A549 (cell line): ENCODE measurements at regions not wholly inside any gene's neighbourhood (a gene's known extent, or its start where the extent isn't known, plus 50 kb on each side); places are given as distances from the start of the nearest gene placed in this dataset.

ENCODE experiments used
- ATAC-seq, 2 experiments: fragments of 200-7000 bp in 1 of 2; fragments of >200 bp in 1 of 2; cut with Nextera tagmentation in 1 of 2; cut with Tn5 transposase in 1 of 2; 3 replicates each; pipeline versions ENCODE4 v1.8.0 to v1.9.1; 2018 to 2020; ENCODE audit warnings: mild to moderate bottlenecking in 1 of 2, moderate library complexity in 1 of 2
- CTCF ChIA-PET: fragments of 300-600 bp; sonication (Branson Sonifier 250); formaldehyde crosslinking; extraction: SDS; loops from one replicate; lab custom pipeline; 2021; ENCODE audit warnings: antibody characterized with exemption, inconsistent platforms; lab: Yijun Ruan, JAX
- POLR2A ChIA-PET: fragments of 350-600 bp; formaldehyde crosslinking; extraction: SDS; loops from one replicate; lab custom pipeline; 2021; ENCODE audit warnings: antibody characterized with exemption, inconsistent platforms; lab: Yijun Ruan, JAX
- DNase-seq, 2 experiments: peaks; one replicate each; pipeline versions ENCODE4 v3.0.0 to v3.0.0-alpha.2; 2011 to 2016; ENCODE audit warnings: low read depth in 1 of 2, low spot score in 1 of 2
- FAIRE-seq: peaks from 2 replicates; lab custom pipeline; 2011; peaks lifted over from hg19 to GRCh38; lab: Jason Lieb, UNC
- H3K27ac ChIP-seq, 2 experiments: fragments of >200 bp; sonication (Bioruptor Twin); formaldehyde crosslinking; 3 replicates each; pipeline ENCODE4 v1.5.1; 2016 to 2017
- H3K4me1 ChIP-seq: fragments of >200 bp; sonication (Bioruptor Twin); formaldehyde crosslinking; 3 replicates; pipeline ENCODE4 v1.6.1; 2016
- H3K4me2 ChIP-seq: fragments of >200 bp; sonication (Bioruptor Twin); formaldehyde crosslinking; 3 replicates; pipeline ENCODE4 v1.6.1; 2016
- H3K4me3 ChIP-seq: fragments of >200 bp; sonication (Bioruptor Twin); formaldehyde crosslinking; 3 replicates; pipeline ENCODE4 v1.5.1; 2016
- H3K9me3 ChIP-seq: fragments of >200 bp; sonication (Bioruptor Twin); formaldehyde crosslinking; 3 replicates; pipeline ENCODE4 v1.6.1; 2016
- CHD2 ChIP-seq: fragments of 150-350 bp; IDR thresholded peaks from 2 replicates; pipeline ENCODE4 v1.6.1; 2014; ENCODE audit warnings: low read length; ENCODE audit not compliant: partially characterized antibody
- EHF ChIP-seq: fragments of 250-450 bp; sonication (Bioruptor Pico); IDR thresholded peaks from 2 replicates; pipeline ENCODE4 v1.5.0; 2020; ENCODE audit warnings: mild to moderate bottlenecking
- ESRRA ChIP-seq: fragments of 150-350 bp; IDR thresholded peaks from 2 replicates; pipeline ENCODE4 v1.6.1; 2014; ENCODE audit warnings: mild to moderate bottlenecking, low read length, borderline replicate concordance
- FOSL2 ChIP-seq, 2 experiments: fragments of 450-650 bp in 1 of 2; fragments of >200 bp in 1 of 2; sonication (Bioruptor Twin) in 1 of 2; formaldehyde crosslinking; IDR thresholded peaks; 2 replicates each; pipeline versions ENCODE4 v1.5.0 to v1.6.1; 2016 to 2020; ENCODE audit warnings: mild to moderate bottlenecking in 1 of 2, moderate library complexity in 1 of 2
- HEYL ChIP-seq: fragments of 250-450 bp; sonication (Bioruptor Pico); IDR thresholded peaks from 2 replicates; pipeline ENCODE4 v1.8.0; 2021; ENCODE audit warnings: mild to moderate bottlenecking, moderate library complexity
- HOXB5 ChIP-seq: fragments of 250-450 bp; sonication (Bioruptor Pico); IDR thresholded peaks from 2 replicates; pipeline ENCODE4 v1.5.0; 2020; ENCODE audit warnings: mild to moderate bottlenecking, moderate library complexity
- KDM1A ChIP-seq: fragments of 200-600 bp; sonication (generic); IDR thresholded peaks from 2 replicates; pipeline ENCODE4 v1.6.1; 2016; ENCODE audit warnings: low read depth, mild to moderate bottlenecking
- KDM5A ChIP-seq: fragments of 200-600 bp; sonication (generic); IDR thresholded peaks from 2 replicates; pipeline ENCODE4 v1.6.1; 2016; ENCODE audit warnings: antibody characterized with exemption, mild to moderate bottlenecking
- MAZ ChIP-seq: fragments of 150-350 bp; IDR thresholded peaks from 2 replicates; pipeline ENCODE4 v1.6.1; 2014; ENCODE audit warnings: antibody characterized with exemption, low read depth, low read length, borderline replicate concordance
- MYC ChIP-seq: IDR thresholded peaks from 2 replicates; pipeline ENCODE4 v1.6.1; 2012; ENCODE audit warnings: mild to moderate bottlenecking, inconsistent platforms, low read length, improper control_type of control experiment, borderline replicate concordance
- NPAS2 ChIP-seq: fragments of 250-450 bp; sonication (Bioruptor Pico); IDR thresholded peaks from 2 replicates; pipeline ENCODE4 v1.8.0; 2022; ENCODE audit warnings: mild to moderate bottlenecking, moderate library complexity, borderline replicate concordance
- NR3C1 ChIP-seq: fragments of >200 bp; sonication (Bioruptor Twin); formaldehyde crosslinking; IDR thresholded peaks from 3 replicates; pipeline ENCODE4 v1.6.1; 2017
- RCOR1 ChIP-seq: fragments of 150-350 bp; IDR thresholded peaks from 2 replicates; pipeline ENCODE4 v1.6.1; 2014; ENCODE audit warnings: antibody characterized with exemption, low read length, low read depth
- RFX5 ChIP-seq: fragments of 450-650 bp; IDR thresholded peaks from 2 replicates; pipeline ENCODE4 v1.7.1; 2014; ENCODE audit warnings: antibody characterized with exemption, mild to moderate bottlenecking, moderate library complexity
- SMC3 ChIP-seq: fragments of >200 bp; sonication (Bioruptor Twin); formaldehyde crosslinking; IDR thresholded peaks from 3 replicates; pipeline ENCODE4 v1.6.1; 2018; ENCODE audit warnings: inconsistent platforms
- TP53 ChIP-seq: fragments of 250-450 bp; sonication (Bioruptor Pico); IDR thresholded peaks from 2 replicates; pipeline ENCODE4 v1.5.0; 2021; ENCODE audit warnings: mild to moderate bottlenecking, moderate library complexity
- ZFP36 ChIP-seq: fragments of 450-650 bp; IDR thresholded peaks from 2 replicates; pipeline ENCODE4 v1.6.1; 2014; ENCODE audit warnings: borderline replicate concordance; ENCODE audit not compliant: partially characterized antibody
- ZSCAN20 ChIP-seq: fragments of 250-450 bp; sonication (Bioruptor Pico); IDR thresholded peaks from 2 replicates; pipeline ENCODE4 v1.8.0; 2022; ENCODE audit warnings: mild to moderate bottlenecking, moderate library complexity
- WGBS: methylation state at CpG from one replicate; pipeline ENCODE4 v1.1.6; 2017; ENCODE audit errors: missing lambda C conversion rate; 5-methylcytosine and 5-hydroxymethylcytosine counted together
- TF ChIP-seq, protein P1 (sequence below): fragments of 150-350 bp; IDR thresholded peaks from 2 replicates; pipeline ENCODE4 v1.6.1; 2014; ENCODE audit warnings: low read depth, mild to moderate bottlenecking, low read length
- TF ChIP-seq, protein P2 (sequence below): fragments of >200 bp; sonication (Bioruptor Twin); formaldehyde crosslinking; IDR thresholded peaks from 2 replicates; pipeline ENCODE4 v1.6.1; 2016
- TF ChIP-seq, protein P3 (sequence below): fragments of >200 bp; sonication (Bioruptor Twin); formaldehyde crosslinking; IDR thresholded peaks from 3 replicates; pipeline ENCODE4 v1.6.1; 2016
- TF ChIP-seq, protein P4 (sequence below): IDR thresholded peaks from 2 replicates; pipeline ENCODE4 v1.6.1; 2012
- TF ChIP-seq, protein P5 (sequence below): fragments of 250-450 bp; sonication (Bioruptor Pico); IDR thresholded peaks from 2 replicates; pipeline ENCODE4 v1.5.0; 2020; ENCODE audit warnings: low read depth, mild to moderate bottlenecking, moderate library complexity
- TF ChIP-seq, protein P6 (sequence below): fragments of >200 bp; sonication (Bioruptor Twin); formaldehyde crosslinking; IDR thresholded peaks from 3 replicates; pipeline ENCODE4 v1.5.1; 2016

DNA sequence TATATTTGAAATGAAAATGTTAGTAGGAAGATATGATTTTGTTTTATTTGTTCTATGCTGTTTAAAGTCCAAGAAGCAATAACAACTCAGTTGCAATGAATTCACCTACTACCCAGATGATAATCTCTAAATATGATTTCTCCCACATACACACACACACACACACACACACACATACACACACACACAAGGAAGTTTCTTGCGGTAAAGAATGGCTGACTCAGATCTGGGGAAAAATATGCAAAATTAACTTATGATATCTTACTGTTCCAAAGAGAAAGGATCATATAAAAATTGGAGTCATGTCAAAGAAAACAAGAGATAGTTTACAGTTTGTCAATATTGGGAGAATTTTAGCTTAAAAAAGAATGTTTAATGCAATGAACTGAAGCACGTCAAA, 456.7 kb downstream of the SLC16A7 start:
- TF ChIP-seq TP53 (CRISPR knock-in tag) (no peak), NR3C1 (no peak)
- TF ChIP-seq, protein P1, sequence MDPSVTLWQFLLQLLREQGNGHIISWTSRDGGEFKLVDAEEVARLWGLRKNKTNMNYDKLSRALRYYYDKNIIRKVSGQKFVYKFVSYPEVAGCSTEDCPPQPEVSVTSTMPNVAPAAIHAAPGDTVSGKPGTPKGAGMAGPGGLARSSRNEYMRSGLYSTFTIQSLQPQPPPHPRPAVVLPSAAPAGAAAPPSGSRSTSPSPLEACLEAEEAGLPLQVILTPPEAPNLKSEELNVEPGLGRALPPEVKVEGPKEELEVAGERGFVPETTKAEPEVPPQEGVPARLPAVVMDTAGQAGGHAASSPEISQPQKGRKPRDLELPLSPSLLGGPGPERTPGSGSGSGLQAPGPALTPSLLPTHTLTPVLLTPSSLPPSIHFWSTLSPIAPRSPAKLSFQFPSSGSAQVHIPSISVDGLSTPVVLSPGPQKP: no peak
- no peak overlapping the region for H3K4me3 ChIP-seq
- H3K27ac ChIP-seq: no peak overlapping the region
- no peaks in the 10 kb centered on the region for H3K4me1 ChIP-seq
- ATAC-seq (no peak), DNase-seq (no peak), FAIRE-seq (no peak)
- H3K4me2 ChIP-seq: no peak overlapping the region
- no peaks in the 10 kb centered on the region for H3K9me3 ChIP-seq
- 65% methylated on average over 2 of the region's 2 CpGs for WGBS
- ChIA-PET POLR2A (no interaction called here), CTCF (no interaction called here)

DNA sequence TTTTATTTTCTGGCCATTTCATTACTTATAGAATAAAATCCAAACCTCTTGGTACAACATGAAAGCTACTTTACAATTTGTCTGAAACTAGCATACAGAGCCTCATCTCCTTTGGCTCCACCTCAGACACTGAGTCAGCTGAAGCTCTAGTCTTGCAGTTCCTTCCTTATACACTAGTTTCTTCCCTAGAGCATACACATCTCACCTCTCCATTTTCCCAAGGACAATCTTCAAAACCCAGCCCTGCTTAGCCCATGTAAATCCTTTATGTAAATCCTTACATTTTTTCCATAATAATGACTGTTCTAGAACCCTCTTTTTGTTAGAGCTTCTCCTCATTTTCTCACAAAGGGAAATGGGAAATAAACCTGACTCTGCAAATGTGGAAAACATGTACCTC, 463.4 kb downstream of the SLC16A7 start:
- H3K27ac ChIP-seq: no peak overlapping the region
- FAIRE-seq (no peak), ATAC-seq (no peak), DNase-seq (no peak)
- H3K4me2 ChIP-seq: no peak overlapping the region
- no peaks in the 10 kb centered on the region for H3K9me3 ChIP-seq
- no peak for TF ChIP-seq MAZ
- TF ChIP-seq KDM1A: no peak
- no peak for TF ChIP-seq NPAS2 (CRISPR knock-in tag)
- no peak for TF ChIP-seq SMC3
- TF ChIP-seq EHF (CRISPR knock-in tag): no peak
- no peak for TF ChIP-seq HEYL
- TF ChIP-seq, protein P2, sequence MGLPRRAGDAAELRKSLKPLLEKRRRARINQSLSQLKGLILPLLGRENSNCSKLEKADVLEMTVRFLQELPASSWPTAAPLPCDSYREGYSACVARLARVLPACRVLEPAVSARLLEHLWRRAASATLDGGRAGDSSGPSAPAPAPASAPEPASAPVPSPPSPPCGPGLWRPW: no peak
- TF ChIP-seq MYC: no peak
- TF ChIP-seq KDM5A: no peak
- TF ChIP-seq, protein P3, sequence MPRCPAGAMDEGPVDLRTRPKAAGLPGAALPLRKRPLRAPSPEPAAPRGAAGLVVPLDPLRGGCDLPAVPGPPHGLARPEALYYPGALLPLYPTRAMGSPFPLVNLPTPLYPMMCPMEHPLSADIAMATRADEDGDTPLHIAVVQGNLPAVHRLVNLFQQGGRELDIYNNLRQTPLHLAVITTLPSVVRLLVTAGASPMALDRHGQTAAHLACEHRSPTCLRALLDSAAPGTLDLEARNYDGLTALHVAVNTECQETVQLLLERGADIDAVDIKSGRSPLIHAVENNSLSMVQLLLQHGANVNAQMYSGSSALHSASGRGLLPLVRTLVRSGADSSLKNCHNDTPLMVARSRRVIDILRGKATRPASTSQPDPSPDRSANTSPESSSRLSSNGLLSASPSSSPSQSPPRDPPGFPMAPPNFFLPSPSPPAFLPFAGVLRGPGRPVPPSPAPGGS: no peak
- TF ChIP-seq CHD2: no peak
- TF ChIP-seq ZSCAN20 (CRISPR knock-in tag): no peak
- no peak for TF ChIP-seq RCOR1
- TF ChIP-seq, protein P4, sequence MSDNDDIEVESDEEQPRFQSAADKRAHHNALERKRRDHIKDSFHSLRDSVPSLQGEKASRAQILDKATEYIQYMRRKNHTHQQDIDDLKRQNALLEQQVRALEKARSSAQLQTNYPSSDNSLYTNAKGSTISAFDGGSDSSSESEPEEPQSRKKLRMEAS: no peak
- no peak for TF ChIP-seq HOXB5 (CRISPR knock-in tag)
- TF ChIP-seq, protein P5, sequence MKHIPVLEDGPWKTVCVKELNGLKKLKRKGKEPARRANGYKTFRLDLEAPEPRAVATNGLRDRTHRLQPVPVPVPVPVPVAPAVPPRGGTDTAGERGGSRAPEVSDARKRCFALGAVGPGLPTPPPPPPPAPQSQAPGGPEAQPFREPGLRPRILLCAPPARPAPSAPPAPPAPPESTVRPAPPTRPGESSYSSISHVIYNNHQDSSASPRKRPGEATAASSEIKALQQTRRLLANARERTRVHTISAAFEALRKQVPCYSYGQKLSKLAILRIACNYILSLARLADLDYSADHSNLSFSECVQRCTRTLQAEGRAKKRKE (CRISPR knock-in tag): no peak
- TF ChIP-seq ESRRA: no peak
- no peak overlapping the region for H3K4me3 ChIP-seq
- POLR2A ChIA-PET: no interaction called here
- CTCF ChIA-PET: no interaction called here
- H3K4me1 ChIP-seq: no peaks in the 10 kb centered on the region

DNA sequence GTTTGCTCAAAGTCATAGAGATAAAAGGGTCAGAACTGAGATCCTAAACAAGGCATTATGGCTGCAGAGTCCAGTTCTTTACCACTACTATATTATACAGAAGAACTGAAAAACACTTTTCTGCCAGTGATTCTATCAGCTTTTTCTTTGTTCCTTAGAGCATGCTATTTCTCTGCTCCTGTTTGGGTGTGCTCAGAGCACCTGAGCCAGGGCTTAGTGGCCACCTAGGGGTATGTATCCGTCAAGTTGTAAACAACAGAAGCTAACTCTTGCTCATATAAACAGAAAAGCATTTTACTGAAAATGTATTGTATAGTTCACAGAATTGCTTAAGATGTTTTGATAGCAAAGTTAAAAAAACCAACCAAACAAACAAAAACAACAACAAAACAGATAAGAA, 470.8 kb downstream of the SLC16A7 start:
- no peak overlapping the region for H3K4me3 ChIP-seq
- ATAC-seq (no peak), FAIRE-seq (no peak), DNase-seq (no peak)
- H3K4me1 ChIP-seq: no peaks in the 10 kb centered on the region
- ChIA-PET POLR2A (no interaction called here), CTCF (no interaction called here)
- 59% methylated on average over 1 of the region's 1 CpG for WGBS
- H3K4me2 ChIP-seq: no peak overlapping the region
- TF ChIP-seq, protein P6, sequence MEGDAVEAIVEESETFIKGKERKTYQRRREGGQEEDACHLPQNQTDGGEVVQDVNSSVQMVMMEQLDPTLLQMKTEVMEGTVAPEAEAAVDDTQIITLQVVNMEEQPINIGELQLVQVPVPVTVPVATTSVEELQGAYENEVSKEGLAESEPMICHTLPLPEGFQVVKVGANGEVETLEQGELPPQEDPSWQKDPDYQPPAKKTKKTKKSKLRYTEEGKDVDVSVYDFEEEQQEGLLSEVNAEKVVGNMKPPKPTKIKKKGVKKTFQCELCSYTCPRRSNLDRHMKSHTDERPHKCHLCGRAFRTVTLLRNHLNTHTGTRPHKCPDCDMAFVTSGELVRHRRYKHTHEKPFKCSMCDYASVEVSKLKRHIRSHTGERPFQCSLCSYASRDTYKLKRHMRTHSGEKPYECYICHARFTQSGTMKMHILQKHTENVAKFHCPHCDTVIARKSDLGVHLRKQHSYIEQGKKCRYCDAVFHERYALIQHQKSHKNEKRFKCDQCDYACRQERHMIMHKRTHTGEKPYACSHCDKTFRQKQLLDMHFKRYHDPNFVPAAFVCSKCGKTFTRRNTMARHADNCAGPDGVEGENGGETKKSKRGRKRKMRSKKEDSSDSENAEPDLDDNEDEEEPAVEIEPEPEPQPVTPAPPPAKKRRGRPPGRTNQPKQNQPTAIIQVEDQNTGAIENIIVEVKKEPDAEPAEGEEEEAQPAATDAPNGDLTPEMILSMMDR: no peak
- TF ChIP-seq ZFP36 (no peak), MYC (no peak), RCOR1 (no peak), TP53 (CRISPR knock-in tag) (no peak), RFX5 (no peak), FOSL2 (IDR thresholded peaks at IDR 0.05) (no peak), FOSL2 (CRISPR knock-in tag; IDR thresholded peaks at IDR 0.05) (no peak)
- TF ChIP-seq, protein P3: no peak
- no peak overlapping the region for H3K27ac ChIP-seq
- H3K9me3 ChIP-seq: no peaks in the 10 kb centered on the region
